ENCODE measurements at regions not wholly inside any gene's neighbourhood (a gene's known extent, or its start where the extent isn't known, plus 50 kb on each side); places are given as distances from the start of the nearest gene placed in this dataset.

DNA sequence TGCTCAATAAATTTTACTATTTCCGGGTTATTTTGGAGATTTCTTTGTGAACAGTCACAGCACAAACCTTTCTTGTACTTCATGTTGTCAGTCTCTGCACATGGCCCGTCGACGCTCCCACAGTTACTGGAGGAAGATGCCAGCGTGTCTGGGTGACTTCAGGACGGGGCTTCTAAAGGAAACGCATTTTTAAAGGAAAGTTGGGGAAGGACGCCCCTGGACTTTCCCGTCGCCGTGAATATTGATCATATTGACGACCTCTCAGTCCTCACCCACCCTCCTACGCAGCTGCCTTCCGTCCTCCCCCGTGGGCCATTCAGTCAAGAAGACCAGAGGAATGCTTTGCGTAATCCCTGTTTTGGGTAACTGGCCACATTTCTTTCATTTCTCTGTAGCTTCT is 71.1 kb upstream of the SNTG2 start (continued):
- TF ChIP-seq, protein P1, sequence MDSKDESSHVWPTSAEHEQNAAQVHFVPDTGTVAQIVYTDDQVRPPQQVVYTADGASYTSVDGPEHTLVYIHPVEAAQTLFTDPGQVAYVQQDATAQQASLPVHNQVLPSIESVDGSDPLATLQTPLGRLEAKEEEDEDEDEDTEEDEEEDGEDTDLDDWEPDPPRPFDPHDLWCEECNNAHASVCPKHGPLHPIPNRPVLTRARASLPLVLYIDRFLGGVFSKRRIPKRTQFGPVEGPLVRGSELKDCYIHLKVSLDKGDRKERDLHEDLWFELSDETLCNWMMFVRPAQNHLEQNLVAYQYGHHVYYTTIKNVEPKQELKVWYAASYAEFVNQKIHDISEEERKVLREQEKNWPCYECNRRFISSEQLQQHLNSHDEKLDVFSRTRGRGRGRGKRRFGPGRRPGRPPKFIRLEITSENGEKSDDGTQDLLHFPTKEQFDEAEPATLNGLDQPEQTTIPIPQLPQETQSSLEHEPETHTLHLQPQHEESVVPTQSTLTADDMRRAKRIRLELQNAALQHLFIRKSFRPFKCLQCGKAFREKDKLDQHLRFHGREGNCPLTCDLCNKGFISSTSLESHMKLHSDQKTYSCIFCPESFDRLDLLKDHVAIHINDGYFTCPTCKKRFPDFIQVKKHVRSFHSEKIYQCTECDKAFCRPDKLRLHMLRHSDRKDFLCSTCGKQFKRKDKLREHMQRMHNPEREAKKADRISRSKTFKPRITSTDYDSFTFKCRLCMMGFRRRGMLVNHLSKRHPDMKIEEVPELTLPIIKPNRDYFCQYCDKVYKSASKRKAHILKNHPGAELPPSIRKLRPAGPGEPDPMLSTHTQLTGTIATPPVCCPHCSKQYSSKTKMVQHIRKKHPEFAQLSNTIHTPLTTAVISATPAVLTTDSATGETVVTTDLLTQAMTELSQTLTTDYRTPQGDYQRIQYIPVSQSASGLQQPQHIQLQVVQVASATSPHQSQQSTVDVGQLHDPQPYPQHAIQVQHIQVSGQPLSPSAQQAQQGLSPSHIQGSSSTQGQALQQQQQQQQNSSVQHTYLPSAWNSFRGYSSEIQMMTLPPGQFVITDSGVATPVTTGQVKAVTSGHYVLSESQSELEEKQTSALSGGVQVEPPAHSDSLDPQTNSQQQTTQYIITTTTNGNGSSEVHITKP (tag by site-specific recombination; IDR thresholded peaks at IDR 0.05) = no peak
- TF ChIP-seq, protein P2, sequence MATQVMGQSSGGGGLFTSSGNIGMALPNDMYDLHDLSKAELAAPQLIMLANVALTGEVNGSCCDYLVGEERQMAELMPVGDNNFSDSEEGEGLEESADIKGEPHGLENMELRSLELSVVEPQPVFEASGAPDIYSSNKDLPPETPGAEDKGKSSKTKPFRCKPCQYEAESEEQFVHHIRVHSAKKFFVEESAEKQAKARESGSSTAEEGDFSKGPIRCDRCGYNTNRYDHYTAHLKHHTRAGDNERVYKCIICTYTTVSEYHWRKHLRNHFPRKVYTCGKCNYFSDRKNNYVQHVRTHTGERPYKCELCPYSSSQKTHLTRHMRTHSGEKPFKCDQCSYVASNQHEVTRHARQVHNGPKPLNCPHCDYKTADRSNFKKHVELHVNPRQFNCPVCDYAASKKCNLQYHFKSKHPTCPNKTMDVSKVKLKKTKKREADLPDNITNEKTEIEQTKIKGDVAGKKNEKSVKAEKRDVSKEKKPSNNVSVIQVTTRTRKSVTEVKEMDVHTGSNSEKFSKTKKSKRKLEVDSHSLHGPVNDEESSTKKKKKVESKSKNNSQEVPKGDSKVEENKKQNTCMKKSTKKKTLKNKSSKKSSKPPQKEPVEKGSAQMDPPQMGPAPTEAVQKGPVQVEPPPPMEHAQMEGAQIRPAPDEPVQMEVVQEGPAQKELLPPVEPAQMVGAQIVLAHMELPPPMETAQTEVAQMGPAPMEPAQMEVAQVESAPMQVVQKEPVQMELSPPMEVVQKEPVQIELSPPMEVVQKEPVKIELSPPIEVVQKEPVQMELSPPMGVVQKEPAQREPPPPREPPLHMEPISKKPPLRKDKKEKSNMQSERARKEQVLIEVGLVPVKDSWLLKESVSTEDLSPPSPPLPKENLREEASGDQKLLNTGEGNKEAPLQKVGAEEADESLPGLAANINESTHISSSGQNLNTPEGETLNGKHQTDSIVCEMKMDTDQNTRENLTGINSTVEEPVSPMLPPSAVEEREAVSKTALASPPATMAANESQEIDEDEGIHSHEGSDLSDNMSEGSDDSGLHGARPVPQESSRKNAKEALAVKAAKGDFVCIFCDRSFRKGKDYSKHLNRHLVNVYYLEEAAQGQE (tag by site-specific recombination; IDR thresholded peaks at IDR 0.05) = no peak
- TF ChIP-seq ZNF433 (tag by site-specific recombination; IDR thresholded peaks at IDR 0.05; ENCODE audit: low read depth) = no peak

DNA sequence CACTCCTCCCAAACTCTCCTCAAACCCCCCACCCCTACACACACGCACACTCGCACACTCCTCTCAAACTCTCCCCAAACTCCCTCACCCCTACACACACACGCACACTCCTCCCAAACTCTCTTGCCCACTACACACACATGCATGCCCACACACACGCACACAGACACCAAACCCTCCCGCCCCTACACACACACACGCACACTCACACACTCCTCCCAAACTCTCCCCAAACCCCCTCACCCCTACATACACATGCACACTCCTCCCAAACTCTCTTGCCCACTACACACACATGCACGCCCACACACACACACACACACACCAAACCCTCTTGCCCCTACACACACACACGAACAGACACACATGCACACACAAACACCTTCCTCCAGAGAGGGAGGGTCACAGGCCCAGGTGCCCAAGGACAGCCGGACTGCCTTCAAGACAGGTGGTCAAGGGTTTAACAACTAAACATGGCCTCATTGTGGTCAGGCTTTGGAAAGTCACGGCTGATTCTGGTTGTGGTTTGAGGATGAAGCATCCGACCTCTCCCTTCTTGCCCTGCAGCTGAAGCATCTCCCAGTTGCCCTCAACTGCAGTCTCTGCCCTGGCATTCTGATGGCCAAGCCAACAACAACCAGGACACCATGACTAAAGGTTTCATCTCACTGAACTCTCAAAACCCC is 72.3 kb upstream of the SNTG2 start:
- Histone ChIP-seq H3K36me3 (ENCODE audit: control insufficient read depth in 2 of 2, insufficient read depth in 1 of 2, low read length in 2 of 2) (no peaks in the 10 kb centered on the region), H3K4me1 (ENCODE audit: control insufficient read depth, insufficient read depth, low read length) (no peaks in the 10 kb centered on the region), H3K9me3 (ENCODE audit: control insufficient read depth, insufficient read depth, low read depth, low read length) (no peaks in the 10 kb centered on the region), H3K27ac (ENCODE audit: extremely low read depth, low read depth, low read length) (no peak overlapping the region), H3K4me3 (ENCODE audit: low read depth, low read length) (no peak overlapping the region)
- POLR2A ChIA-PET = no interaction called here
- CTCF ChIA-PET = no interaction called here
- no peak for TF ChIP-seq ZNF302 (tag by site-specific recombination; IDR thresholded peaks at IDR 0.05; ENCODE audit: low read depth)
- 0 out of 2 replicates have a peak, but pooled peaks have one; percentile 63 for TF ChIP-seq EGR2 (tag by site-specific recombination; IDR thresholded peaks at IDR 0.05; ENCODE audit: low read depth)
- TF ChIP-seq ZFHX2 (tag by site-specific recombination; conservative IDR thresholded peaks at IDR 0.05) = peak; percentile 64

DNA sequence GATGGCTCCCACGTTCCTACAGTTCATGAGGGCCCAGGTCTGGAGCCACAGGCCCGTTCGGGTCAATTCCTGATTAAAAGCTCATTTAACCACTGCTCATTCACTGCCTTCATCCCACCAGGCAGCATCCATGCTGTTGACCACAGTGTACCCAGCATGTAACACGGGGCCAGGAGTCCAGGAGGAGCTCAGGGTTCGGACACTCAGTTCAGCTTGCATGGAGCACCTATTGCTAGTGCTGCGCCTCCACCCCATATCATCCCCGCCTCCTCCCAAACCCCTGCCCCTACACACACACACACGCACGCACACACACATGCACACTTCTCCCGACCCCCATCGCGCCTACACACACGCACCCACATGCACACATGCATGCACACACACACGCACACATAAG is 72.9 kb upstream of the SNTG2 start:
- Histone ChIP-seq H3K36me3 (ENCODE audit: control insufficient read depth in 2 of 2, insufficient read depth in 1 of 2, low read length in 2 of 2) (no peaks in the 10 kb centered on the region), H3K4me3 (ENCODE audit: low read depth, low read length) (no peak overlapping the region), H3K9me3 (ENCODE audit: control insufficient read depth, insufficient read depth, low read depth, low read length) (no peaks in the 10 kb centered on the region), H3K4me1 (ENCODE audit: control insufficient read depth, insufficient read depth, low read length) (no peaks in the 10 kb centered on the region), H3K27ac (ENCODE audit: extremely low read depth, low read depth, low read length) (no peak overlapping the region)
- POLR2A ChIA-PET = no interaction called here
- CTCF ChIA-PET = no interaction called here
- TF ChIP-seq WT1 (tag by site-specific recombination; IDR thresholded peaks at IDR 0.05) (no peak), ZNF473 (tag by site-specific recombination; IDR thresholded peaks at IDR 0.05) (no peak), ZNF416 (tag by site-specific recombination; IDR thresholded peaks at IDR 0.05) (no peak), ZNF223 (tag by site-specific recombination; IDR thresholded peaks at IDR 0.05) (no peak), ZNF747 (tag by site-specific recombination; IDR thresholded peaks at IDR 0.05) (no peak)
- TF ChIP-seq, protein P3, sequence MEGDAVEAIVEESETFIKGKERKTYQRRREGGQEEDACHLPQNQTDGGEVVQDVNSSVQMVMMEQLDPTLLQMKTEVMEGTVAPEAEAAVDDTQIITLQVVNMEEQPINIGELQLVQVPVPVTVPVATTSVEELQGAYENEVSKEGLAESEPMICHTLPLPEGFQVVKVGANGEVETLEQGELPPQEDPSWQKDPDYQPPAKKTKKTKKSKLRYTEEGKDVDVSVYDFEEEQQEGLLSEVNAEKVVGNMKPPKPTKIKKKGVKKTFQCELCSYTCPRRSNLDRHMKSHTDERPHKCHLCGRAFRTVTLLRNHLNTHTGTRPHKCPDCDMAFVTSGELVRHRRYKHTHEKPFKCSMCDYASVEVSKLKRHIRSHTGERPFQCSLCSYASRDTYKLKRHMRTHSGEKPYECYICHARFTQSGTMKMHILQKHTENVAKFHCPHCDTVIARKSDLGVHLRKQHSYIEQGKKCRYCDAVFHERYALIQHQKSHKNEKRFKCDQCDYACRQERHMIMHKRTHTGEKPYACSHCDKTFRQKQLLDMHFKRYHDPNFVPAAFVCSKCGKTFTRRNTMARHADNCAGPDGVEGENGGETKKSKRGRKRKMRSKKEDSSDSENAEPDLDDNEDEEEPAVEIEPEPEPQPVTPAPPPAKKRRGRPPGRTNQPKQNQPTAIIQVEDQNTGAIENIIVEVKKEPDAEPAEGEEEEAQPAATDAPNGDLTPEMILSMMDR (tag by site-specific recombination; IDR thresholded peaks at IDR 0.05) = no peak
- TF ChIP-seq, protein P4, sequence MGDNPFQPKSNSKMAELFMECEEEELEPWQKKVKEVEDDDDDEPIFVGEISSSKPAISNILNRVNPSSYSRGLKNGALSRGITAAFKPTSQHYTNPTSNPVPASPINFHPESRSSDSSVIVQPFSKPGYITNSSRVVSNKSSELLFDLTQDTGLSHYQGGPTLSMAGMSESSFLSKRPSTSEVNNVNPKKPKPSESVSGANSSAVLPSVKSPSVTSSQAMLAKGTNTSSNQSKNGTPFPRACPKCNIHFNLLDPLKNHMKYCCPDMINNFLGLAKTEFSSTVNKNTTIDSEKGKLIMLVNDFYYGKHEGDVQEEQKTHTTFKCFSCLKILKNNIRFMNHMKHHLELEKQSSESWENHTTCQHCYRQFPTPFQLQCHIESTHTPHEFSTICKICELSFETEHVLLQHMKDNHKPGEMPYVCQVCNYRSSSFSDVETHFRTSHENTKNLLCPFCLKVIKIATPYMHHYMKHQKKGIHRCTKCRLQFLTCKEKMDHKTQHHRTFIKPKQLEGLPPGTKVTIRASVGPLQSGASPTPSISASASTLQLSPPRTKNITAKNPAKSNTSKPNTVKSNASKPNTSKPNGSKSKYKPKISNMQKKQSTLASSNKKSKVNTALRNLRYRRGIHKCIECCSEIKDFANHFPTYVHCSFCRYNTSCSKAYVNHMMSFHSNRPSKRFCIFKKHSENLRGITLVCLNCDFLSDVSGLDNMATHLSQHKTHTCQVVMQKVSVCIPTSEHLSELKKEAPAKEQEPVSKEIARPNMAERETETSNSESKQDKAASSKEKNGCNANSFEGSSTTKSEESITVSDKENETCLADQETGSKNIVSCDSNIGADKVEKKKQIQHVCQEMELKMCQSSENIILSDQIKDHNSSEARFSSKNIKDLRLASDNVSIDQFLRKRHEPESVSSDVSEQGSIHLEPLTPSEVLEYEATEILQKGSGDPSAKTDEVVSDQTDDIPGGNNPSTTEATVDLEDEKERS (tag by site-specific recombination; IDR thresholded peaks at IDR 0.05) = no peak
- TF ChIP-seq, protein P5, sequence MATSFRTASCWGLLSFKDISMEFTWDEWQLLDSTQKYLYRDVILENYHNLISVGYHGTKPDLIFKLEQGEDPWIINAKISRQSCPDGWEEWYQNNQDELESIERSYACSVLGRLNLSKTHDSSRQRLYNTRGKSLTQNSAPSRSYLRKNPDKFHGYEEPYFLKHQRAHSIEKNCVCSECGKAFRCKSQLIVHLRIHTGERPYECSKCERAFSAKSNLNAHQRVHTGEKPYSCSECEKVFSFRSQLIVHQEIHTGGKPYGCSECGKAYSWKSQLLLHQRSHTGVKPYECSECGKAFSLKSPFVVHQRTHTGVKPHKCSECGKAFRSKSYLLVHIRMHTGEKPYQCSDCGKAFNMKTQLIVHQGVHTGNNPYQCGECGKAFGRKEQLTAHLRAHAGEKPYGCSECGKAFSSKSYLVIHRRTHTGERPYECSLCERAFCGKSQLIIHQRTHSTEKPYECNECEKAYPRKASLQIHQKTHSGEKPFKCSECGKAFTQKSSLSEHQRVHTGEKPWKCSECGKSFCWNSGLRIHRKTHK (tag by site-specific recombination; IDR thresholded peaks at IDR 0.05) = no peak
- TF ChIP-seq, protein P6, sequence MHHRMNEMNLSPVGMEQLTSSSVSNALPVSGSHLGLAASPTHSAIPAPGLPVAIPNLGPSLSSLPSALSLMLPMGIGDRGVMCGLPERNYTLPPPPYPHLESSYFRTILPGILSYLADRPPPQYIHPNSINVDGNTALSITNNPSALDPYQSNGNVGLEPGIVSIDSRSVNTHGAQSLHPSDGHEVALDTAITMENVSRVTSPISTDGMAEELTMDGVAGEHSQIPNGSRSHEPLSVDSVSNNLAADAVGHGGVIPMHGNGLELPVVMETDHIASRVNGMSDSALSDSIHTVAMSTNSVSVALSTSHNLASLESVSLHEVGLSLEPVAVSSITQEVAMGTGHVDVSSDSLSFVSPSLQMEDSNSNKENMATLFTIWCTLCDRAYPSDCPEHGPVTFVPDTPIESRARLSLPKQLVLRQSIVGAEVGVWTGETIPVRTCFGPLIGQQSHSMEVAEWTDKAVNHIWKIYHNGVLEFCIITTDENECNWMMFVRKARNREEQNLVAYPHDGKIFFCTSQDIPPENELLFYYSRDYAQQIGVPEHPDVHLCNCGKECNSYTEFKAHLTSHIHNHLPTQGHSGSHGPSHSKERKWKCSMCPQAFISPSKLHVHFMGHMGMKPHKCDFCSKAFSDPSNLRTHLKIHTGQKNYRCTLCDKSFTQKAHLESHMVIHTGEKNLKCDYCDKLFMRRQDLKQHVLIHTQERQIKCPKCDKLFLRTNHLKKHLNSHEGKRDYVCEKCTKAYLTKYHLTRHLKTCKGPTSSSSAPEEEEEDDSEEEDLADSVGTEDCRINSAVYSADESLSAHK (tag by site-specific recombination; IDR thresholded peaks at IDR 0.05) = no peak
